GM12878 (cell line): ENCODE measurements at regions not wholly inside any gene's neighbourhood (a gene's known extent, or its start where the extent isn't known, plus 50 kb on each side); places are given as distances from the start of the nearest gene placed in this dataset.
"Not testable (repeated sequence)": the region's sequence is repeated elsewhere in the genome, so short reads cannot be mapped to it uniquely, and the experiment has no call there.

Source experiments
- ATAC-seq: fragments of 200-7000 bp; cut with Tn5 transposase; 3 replicates; pipeline ENCODE4 v1.9.1; 2020; ENCODE audit warnings: mild to moderate bottlenecking, moderate library complexity
- BruUV-seq: library from RNA; stranded (reverse); fragments of 400-500 nt; replicated peaks from 2 replicates; lab custom pipeline; 2021; lab: Mats Ljungman, UMichigan
- CTCF ChIA-PET: fragments of 300-600 bp; sonication (Branson Sonifier 250); formaldehyde crosslinking; extraction: SDS; loops from one replicate; lab custom pipeline; 2021; ENCODE audit warnings: inconsistent platforms; lab: Yijun Ruan, JAX
- POLR2A ChIA-PET: fragments of 350-600 bp; formaldehyde crosslinking; extraction: SDS; loops from one replicate; lab custom pipeline; 2021; ENCODE audit warnings: inconsistent platforms; lab: Charles Lee
- RAD21 ChIA-PET: fragments of 300-600 bp; sonication (Branson Sonifier 250); formaldehyde crosslinking; loops from one replicate; lab custom pipeline; 2023; ENCODE audit warnings: antibody characterized with exemption; ENCODE audit not compliant: unreplicated experiment; lab: Charles Lee
- SMC1A ChIA-PET: fragments of 300-600 bp; sonication (Branson Sonifier 250); formaldehyde crosslinking; loops from one replicate; lab custom pipeline; 2023; ENCODE audit not compliant: unreplicated experiment, uncharacterized antibody; lab: Charles Lee
- DNase-seq: peaks from one replicate; pipeline ENCODE4 v3.0.0-alpha.2; 2011; ENCODE audit warnings: low read depth, low spot score
- FAIRE-seq: peaks from 3 replicates; lab custom pipeline; 2011; peaks lifted over from hg19 to GRCh38; lab: Jason Lieb, UNC
- H2AFZ ChIP-seq: 2 replicates; pipeline ENCODE4 v1.6.0; 2011; ENCODE audit warnings: low read depth, low read length, control low read depth; ENCODE audit not compliant: control insufficient read depth
- H3K27ac ChIP-seq: 2 replicates; pipeline ENCODE4 v1.5.1; 2011; ENCODE audit warnings: control low read depth; ENCODE audit not compliant: control insufficient read depth, insufficient read depth
- H3K27me3 ChIP-seq, 2 experiments: replicated peaks in 1 of 2; 2 replicates each; pipeline versions ENCODE4 v1.6.0 to v1.6.1; 2011; ENCODE audit warnings: low read length in 1 of 2; ENCODE audit not compliant: control insufficient read depth in 2 of 2, insufficient read depth in 2 of 2
- H3K36me3 ChIP-seq, 2 experiments: 2 replicates each; pipeline ENCODE4 v1.5.1; 2011; ENCODE audit warnings: low read length in 1 of 2; ENCODE audit not compliant: control insufficient read depth in 2 of 2, insufficient read depth in 2 of 2
- H3K4me1 ChIP-seq: 2 replicates; pipeline ENCODE4 v1.6.1; 2011; ENCODE audit warnings: mild to moderate bottlenecking, low read length, moderate library complexity, mixed read lengths; ENCODE audit not compliant: control insufficient read depth, insufficient read depth
- H3K4me2 ChIP-seq: 2 replicates; pipeline ENCODE4 v1.6.0; 2011; ENCODE audit warnings: control low read depth; ENCODE audit not compliant: control insufficient read depth, insufficient read depth
- H3K4me3 ChIP-seq: fragments of 200-600 bp; sonication (generic); 2 replicates; pipeline ENCODE4 v1.5.1; 2016
- H3K79me2 ChIP-seq: 2 replicates; pipeline ENCODE4 v1.6.0; 2011; ENCODE audit warnings: low read length; ENCODE audit not compliant: control insufficient read depth, insufficient read depth
- H3K9ac ChIP-seq: 2 replicates; pipeline ENCODE4 v1.8.0; 2011; ENCODE audit warnings: low read length, control low read depth, mixed read lengths; ENCODE audit not compliant: control insufficient read depth, insufficient read depth
- H3K9me3 ChIP-seq: replicated peaks from 3 replicates; pipeline ENCODE4 v1.5.1; 2011; ENCODE audit warnings: mild to moderate bottlenecking, low read length; ENCODE audit not compliant: control insufficient read depth, insufficient read depth
- H4K20me1 ChIP-seq: 2 replicates; pipeline ENCODE4 v1.6.0; 2011; ENCODE audit not compliant: control insufficient read depth, insufficient read depth
- WGBS: methylation state at CpG from one replicate; pipeline ENCODE4 v1.1.6; 2016; ENCODE audit warnings: low lambda C conversion rate; ENCODE audit not compliant: insufficient replicate concordance, insufficient coverage; ENCODE audit errors: missing lambda C conversion rate; 5-methylcytosine and 5-hydroxymethylcytosine counted together
- in situ Hi-C: fragments of 300-500 bp; cut with MboI; formaldehyde crosslinking; loops from 9 replicates; pipeline ENCODE4 v1.14.3; 2018; ENCODE audit warnings: mixed read lengths
- intact Hi-C: fragments of 100-400 bp; cut with micrococcal nuclease; formaldehyde crosslinking; loops from one replicate; pipeline ENCODE4 v1.14.2; 2022; ENCODE audit not compliant: unreplicated experiment

GRCh38 chr7:136263112-136263860, 286.1 kb upstream of the MTPN start:
- intact Hi-C loops, BruUV-seq, H3K9ac ChIP-seq, H3K4me3 ChIP-seq, H4K20me1 ChIP-seq, in situ Hi-C loops, H3K27me3 ChIP-seq, H3K9me3 ChIP-seq, FAIRE-seq, DNase-seq, H3K4me1 ChIP-seq, H3K27ac ChIP-seq, H3K4me2 ChIP-seq, H2AFZ ChIP-seq, ATAC-seq, POLR2A ChIA-PET, H3K79me2 ChIP-seq, RAD21 ChIA-PET, H3K36me3 ChIP-seq, CTCF ChIA-PET: not testable (repeated sequence)
- SMC1A ChIA-PET, result interaction anchor here (1.5 kb wide), 1 partner anchor 14 kb away, joined by 4 read pairs; no protein-coding TSS in a partner anchor
- WGBS, result 20% methylated on average over 4 of the region's 4 CpGs

- RAD21 ChIA-PET, H3K4me2 ChIP-seq, FAIRE-seq, DNase-seq, H3K9me3 ChIP-seq, H3K4me1 ChIP-seq, H3K36me3 ChIP-seq, SMC1A ChIA-PET, H3K9ac ChIP-seq, H4K20me1 ChIP-seq, ATAC-seq, H3K27ac ChIP-seq, H3K27me3 ChIP-seq, BruUV-seq, H3K4me3 ChIP-seq, H3K79me2 ChIP-seq, POLR2A ChIA-PET, H2AFZ ChIP-seq, intact Hi-C loops, in situ Hi-C loops: not testable (repeated sequence)
- CTCF ChIA-PET, result interaction anchor here (0.9 kb wide), 1 partner anchor 9 kb away, joined by 3 read pairs; no protein-coding TSS in a partner anchor
- 34% methylated on average over 3 of the region's 3 CpGs for WGBS
These were observed 283.4 kb upstream of the MTPN start for GRCh38 chr7:136260591-136260990.
